ENCODE measurements at regions not wholly inside any gene's neighbourhood (a gene's known extent, or its start where the extent isn't known, plus 50 kb on each side); places are given as distances from the start of the nearest gene placed in this dataset.

GRCh38 chr11:104704146-104704830 lies 194.0 kb downstream of the CASP12 start:
- no peak for TF ChIP-seq CTCF (IDR thresholded peaks at IDR 0.05; ENCODE audit: low read depth, low read length)
- TF ChIP-seq EZH2phosphoT487 (IDR thresholded peaks at IDR 0.05; ENCODE audit: low read depth) = no peak
- Histone ChIP-seq H2AFZ (ENCODE audit: low read depth, low read length) (no peak overlapping the region), H3K9ac (ENCODE audit: low read length) (no peak overlapping the region), H4K20me1 (ENCODE audit: insufficient read depth, low read length) (no peaks in the 10 kb centered on the region), H3K79me2 (ENCODE audit: low read length) (no peaks in the 10 kb centered on the region), H3K4me1 (ENCODE audit: low read length) (peaks cover 14% of the 10 kb centered on the region), H3K27me3 (ENCODE audit: low read depth, low read length) (no peaks in the 10 kb centered on the region), H3K4me2 (ENCODE audit: low read length) (no peak overlapping the region), H3K9me3 (ENCODE audit: insufficient read depth, low read length) (no peaks in the 10 kb centered on the region), H3K4me3 (ENCODE audit: low read length) (no peak overlapping the region), H3K27ac (ENCODE audit: low read length) (no peak overlapping the region), H3K36me3 (replicated peaks; ENCODE audit: low read depth, low read length) (no peaks in the 10 kb centered on the region)

- Histone ChIP-seq H3K4me3 (ENCODE audit: low read length) (no peak overlapping the region), H3K79me2 (ENCODE audit: low read length) (no peaks in the 10 kb centered on the region), H4K20me1 (ENCODE audit: insufficient read depth, low read length) (no peaks in the 10 kb centered on the region), H3K36me3 (replicated peaks; ENCODE audit: low read depth, low read length) (no peaks in the 10 kb centered on the region), H2AFZ (ENCODE audit: low read depth, low read length) (no peak overlapping the region), H3K4me2 (ENCODE audit: low read length) (no peak overlapping the region), H3K9ac (ENCODE audit: low read length) (no peak overlapping the region), H3K9me3 (ENCODE audit: insufficient read depth, low read length) (no peaks in the 10 kb centered on the region), H3K27ac (ENCODE audit: low read length) (no peak overlapping the region), H3K4me1 (ENCODE audit: low read length) (peaks cover 6% of the 10 kb centered on the region), H3K27me3 (ENCODE audit: low read depth, low read length) (no peaks in the 10 kb centered on the region)
- TF ChIP-seq EZH2phosphoT487 (IDR thresholded peaks at IDR 0.05; ENCODE audit: low read depth) (no peak), CTCF (IDR thresholded peaks at IDR 0.05; ENCODE audit: low read depth, low read length) (no peak)
Observed at GRCh38 chr11:104700609-104701008, 197.7 kb downstream of the CASP12 start.

GRCh38 chr11:104699981-104700380 lies 198.3 kb downstream of the CASP12 start:
- Histone ChIP-seq H3K4me2 (ENCODE audit: low read length) (no peak overlapping the region), H3K79me2 (ENCODE audit: low read length) (no peaks in the 10 kb centered on the region), H4K20me1 (ENCODE audit: insufficient read depth, low read length) (no peaks in the 10 kb centered on the region), H3K27ac (ENCODE audit: low read length) (no peak overlapping the region), H3K27me3 (ENCODE audit: low read depth, low read length) (no peaks in the 10 kb centered on the region), H3K4me3 (ENCODE audit: low read length) (no peak overlapping the region), H3K9me3 (ENCODE audit: insufficient read depth, low read length) (no peaks in the 10 kb centered on the region), H3K9ac (ENCODE audit: low read length) (no peak overlapping the region), H3K4me1 (ENCODE audit: low read length) (no peaks in the 10 kb centered on the region), H2AFZ (ENCODE audit: low read depth, low read length) (no peak overlapping the region), H3K36me3 (replicated peaks; ENCODE audit: low read depth, low read length) (no peaks in the 10 kb centered on the region)
- no peak for TF ChIP-seq EZH2phosphoT487 (IDR thresholded peaks at IDR 0.05; ENCODE audit: low read depth)
- TF ChIP-seq CTCF (IDR thresholded peaks at IDR 0.05; ENCODE audit: low read depth, low read length) = no peak

GRCh38 chr11:104695065-104695463 lies 203.2 kb downstream of the CASP12 start:
- Histone ChIP-seq H3K9me3 (ENCODE audit: insufficient read depth, low read length) (no peaks in the 10 kb centered on the region), H3K79me2 (ENCODE audit: low read length) (no peaks in the 10 kb centered on the region), H3K4me2 (ENCODE audit: low read length) (no peak overlapping the region), H4K20me1 (ENCODE audit: insufficient read depth, low read length) (no peaks in the 10 kb centered on the region), H3K36me3 (replicated peaks; ENCODE audit: low read depth, low read length) (no peaks in the 10 kb centered on the region), H3K27ac (ENCODE audit: low read length) (no peak overlapping the region), H3K4me3 (ENCODE audit: low read length) (no peak overlapping the region), H3K4me1 (ENCODE audit: low read length) (no peaks in the 10 kb centered on the region), H2AFZ (ENCODE audit: low read depth, low read length) (no peak overlapping the region), H3K9ac (ENCODE audit: low read length) (no peak overlapping the region), H3K27me3 (ENCODE audit: low read depth, low read length) (no peaks in the 10 kb centered on the region)
- no peak for TF ChIP-seq CTCF (IDR thresholded peaks at IDR 0.05; ENCODE audit: low read depth, low read length)
- TF ChIP-seq EZH2phosphoT487 (IDR thresholded peaks at IDR 0.05; ENCODE audit: low read depth) = no peak

Measured in OCI-LY3 (cell line).